ENCODE measurements at regions not wholly inside any gene's neighbourhood (a gene's known extent, or its start where the extent isn't known, plus 50 kb on each side); places are given as distances from the start of the nearest gene placed in this dataset.

DNA sequence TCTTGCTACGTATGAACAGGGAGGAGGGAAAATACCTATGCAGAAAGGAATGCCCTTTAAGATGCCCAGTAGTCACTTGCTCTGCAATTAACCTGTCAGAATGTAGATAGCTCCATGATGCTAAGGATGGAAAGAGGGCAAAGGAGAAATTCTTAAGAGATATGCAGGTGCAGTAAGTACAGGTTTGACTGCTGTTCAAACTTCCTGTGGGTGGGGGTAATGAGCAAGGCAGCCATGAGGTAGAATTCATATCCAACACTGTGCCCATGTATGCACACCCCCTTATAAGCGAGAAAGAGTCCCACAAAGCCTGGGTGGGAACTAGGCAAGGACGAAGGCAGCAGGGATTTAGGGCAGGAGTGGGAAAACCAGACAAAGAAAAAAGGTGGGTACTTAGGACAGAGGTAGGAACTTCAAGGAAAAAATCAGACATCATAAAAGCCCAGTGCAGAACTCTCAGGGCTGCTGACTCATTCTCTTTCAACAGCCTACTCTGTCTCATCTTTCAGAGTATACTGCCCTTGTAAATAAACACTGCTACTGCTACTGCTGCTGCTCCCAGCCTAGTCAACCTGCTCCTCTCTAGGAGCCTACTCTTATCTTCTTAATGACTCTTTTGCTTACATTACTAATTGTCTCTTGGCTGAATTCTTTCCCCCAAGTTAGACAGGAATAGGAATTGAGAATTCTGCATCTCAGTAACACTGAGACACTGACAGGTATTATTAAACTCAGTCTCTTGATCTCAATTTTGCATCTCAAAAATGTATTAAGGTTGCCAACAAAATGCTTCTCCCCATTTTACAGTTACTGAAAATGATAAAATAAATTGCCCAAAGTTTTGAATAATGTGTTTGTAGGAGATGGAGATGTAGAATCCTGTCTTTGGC, 189.0 kb downstream of the PTH2R start:
- no peak for TF ChIP-seq SIN3A (IDR thresholded peaks at IDR 0.05; ENCODE audit: borderline replicate concordance, insufficient read depth, low read length)
- no peak for TF ChIP-seq TAF1 (IDR thresholded peaks at IDR 0.05; ENCODE audit: borderline replicate concordance, insufficient read depth, low read length)
- TF ChIP-seq FOXP2 (optimal IDR thresholded peaks at IDR 0.05; ENCODE audit: borderline replicate concordance, extremely low read depth, extremely low read length, insufficient read depth) = no peak
- TF ChIP-seq, protein P1, sequence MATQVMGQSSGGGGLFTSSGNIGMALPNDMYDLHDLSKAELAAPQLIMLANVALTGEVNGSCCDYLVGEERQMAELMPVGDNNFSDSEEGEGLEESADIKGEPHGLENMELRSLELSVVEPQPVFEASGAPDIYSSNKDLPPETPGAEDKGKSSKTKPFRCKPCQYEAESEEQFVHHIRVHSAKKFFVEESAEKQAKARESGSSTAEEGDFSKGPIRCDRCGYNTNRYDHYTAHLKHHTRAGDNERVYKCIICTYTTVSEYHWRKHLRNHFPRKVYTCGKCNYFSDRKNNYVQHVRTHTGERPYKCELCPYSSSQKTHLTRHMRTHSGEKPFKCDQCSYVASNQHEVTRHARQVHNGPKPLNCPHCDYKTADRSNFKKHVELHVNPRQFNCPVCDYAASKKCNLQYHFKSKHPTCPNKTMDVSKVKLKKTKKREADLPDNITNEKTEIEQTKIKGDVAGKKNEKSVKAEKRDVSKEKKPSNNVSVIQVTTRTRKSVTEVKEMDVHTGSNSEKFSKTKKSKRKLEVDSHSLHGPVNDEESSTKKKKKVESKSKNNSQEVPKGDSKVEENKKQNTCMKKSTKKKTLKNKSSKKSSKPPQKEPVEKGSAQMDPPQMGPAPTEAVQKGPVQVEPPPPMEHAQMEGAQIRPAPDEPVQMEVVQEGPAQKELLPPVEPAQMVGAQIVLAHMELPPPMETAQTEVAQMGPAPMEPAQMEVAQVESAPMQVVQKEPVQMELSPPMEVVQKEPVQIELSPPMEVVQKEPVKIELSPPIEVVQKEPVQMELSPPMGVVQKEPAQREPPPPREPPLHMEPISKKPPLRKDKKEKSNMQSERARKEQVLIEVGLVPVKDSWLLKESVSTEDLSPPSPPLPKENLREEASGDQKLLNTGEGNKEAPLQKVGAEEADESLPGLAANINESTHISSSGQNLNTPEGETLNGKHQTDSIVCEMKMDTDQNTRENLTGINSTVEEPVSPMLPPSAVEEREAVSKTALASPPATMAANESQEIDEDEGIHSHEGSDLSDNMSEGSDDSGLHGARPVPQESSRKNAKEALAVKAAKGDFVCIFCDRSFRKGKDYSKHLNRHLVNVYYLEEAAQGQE (IDR thresholded peaks at IDR 0.05; ENCODE audit: insufficient read depth in 1 of 2, low read depth in 2 of 2, low read length in 2 of 2) = no peak
- TF ChIP-seq POLR2AphosphoS5 (IDR thresholded peaks at IDR 0.05; ENCODE audit: low read depth, low read length) = no peak

DNA sequence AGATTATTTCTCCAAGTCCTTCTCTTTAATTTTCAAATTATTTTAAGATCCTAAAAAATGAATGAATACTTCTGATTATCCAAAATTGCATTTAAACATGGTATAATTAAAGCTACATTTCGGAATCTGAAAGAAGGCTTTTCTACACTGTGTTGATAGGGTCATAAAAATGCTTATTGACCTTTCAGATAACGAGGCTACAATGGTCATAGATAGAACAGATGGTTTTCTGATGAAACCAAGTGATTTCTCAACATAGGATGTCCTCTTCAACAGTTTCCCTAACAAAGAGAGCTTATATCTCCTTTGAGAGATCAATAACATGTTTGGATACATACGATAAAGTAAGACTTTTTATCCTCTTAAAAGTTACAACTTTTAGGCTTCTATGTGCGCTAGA, 201.1 kb downstream of the PTH2R start:
- TF ChIP-seq, protein P1 (IDR thresholded peaks at IDR 0.05; ENCODE audit: insufficient read depth in 1 of 2, low read depth in 2 of 2, low read length in 2 of 2) = no peak
- TF ChIP-seq POLR2AphosphoS5 (IDR thresholded peaks at IDR 0.05; ENCODE audit: low read depth, low read length) = no peak
- no peak for TF ChIP-seq TAF1 (IDR thresholded peaks at IDR 0.05; ENCODE audit: borderline replicate concordance, insufficient read depth, low read length)

DNA sequence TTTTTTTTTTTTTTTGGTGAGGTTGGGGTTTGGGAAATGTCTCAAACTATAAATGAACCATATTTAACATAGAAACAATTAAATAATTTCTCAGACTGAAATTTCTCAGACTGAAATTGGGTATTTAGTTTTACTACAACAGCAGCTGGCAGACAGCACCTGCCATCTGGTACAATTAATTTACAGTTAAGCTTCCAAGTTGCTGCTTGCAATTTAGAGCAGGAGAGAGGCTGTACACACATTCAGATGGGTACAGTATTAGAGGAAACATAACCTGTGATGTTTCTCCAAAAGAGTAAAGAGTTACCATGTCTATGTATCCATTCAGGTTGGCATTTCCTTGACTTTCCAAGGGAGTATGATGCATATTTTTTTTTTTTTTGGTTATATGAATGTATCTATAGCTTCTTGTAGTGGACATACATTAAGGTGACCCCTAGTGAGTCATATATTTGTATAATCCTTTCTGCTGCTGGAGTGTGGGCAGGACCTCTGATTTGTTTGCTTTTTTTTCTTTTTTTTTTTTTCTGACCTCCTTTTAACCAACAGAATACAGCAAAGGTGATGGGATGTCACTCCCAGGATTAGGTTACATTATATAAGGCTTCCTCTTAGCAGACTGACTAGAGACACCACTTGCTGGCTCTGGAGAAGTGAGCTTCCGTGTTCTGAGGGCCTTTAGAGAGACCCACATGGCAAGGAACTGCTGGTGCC, 201.7 kb downstream of the PTH2R start:
- TF ChIP-seq, protein P1 (IDR thresholded peaks at IDR 0.05; ENCODE audit: insufficient read depth in 1 of 2, low read depth in 2 of 2, low read length in 2 of 2) = no peak
- TF ChIP-seq TAF1 (IDR thresholded peaks at IDR 0.05; ENCODE audit: borderline replicate concordance, insufficient read depth, low read length) = no peak
- TF ChIP-seq POLR2AphosphoS5 (IDR thresholded peaks at IDR 0.05; ENCODE audit: low read depth, low read length) = no peak
- no peak for TF ChIP-seq FOXP2 (optimal IDR thresholded peaks at IDR 0.05; ENCODE audit: borderline replicate concordance, extremely low read depth, extremely low read length, insufficient read depth)
- TF ChIP-seq SIN3A (IDR thresholded peaks at IDR 0.05; ENCODE audit: borderline replicate concordance, insufficient read depth, low read length) = no peak

DNA sequence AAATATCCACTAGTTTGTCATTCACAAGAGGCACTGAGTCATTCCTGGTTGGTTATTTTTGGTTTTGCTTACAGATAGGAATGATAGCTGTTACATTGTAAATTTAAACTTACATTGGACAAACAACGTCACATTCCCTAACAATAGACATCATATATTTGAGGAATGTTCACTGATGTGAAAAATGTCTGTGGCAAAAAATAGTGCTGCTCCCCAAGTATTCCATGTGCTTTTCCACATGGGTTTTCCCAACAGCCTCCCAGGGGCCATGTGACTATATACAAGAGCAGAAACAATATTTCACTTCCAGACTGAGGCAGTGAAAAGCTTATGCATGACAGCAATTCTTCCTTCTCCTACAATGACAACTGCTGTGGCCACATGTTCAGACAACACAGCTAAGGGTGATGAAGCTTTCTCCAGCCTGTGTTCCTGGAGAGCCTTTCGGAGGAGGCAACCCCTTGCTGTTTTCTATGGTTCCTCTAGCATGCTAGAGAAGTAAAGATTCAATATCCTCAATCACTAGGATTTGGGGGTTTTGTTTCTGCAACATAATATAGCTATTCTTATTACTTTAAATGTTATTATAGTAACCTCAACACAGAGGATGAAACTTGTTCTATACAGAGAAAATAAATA, 202.7 kb downstream of the PTH2R start:
- TF ChIP-seq FOXP2 (optimal IDR thresholded peaks at IDR 0.05; ENCODE audit: borderline replicate concordance, extremely low read depth, extremely low read length, insufficient read depth) (no peak), POLR2AphosphoS5 (IDR thresholded peaks at IDR 0.05; ENCODE audit: low read depth, low read length) (no peak), SIN3A (IDR thresholded peaks at IDR 0.05; ENCODE audit: borderline replicate concordance, insufficient read depth, low read length) (no peak), TAF1 (IDR thresholded peaks at IDR 0.05; ENCODE audit: borderline replicate concordance, insufficient read depth, low read length) (no peak)
- TF ChIP-seq, protein P1 (IDR thresholded peaks at IDR 0.05; ENCODE audit: insufficient read depth in 1 of 2, low read depth in 2 of 2, low read length in 2 of 2) = no peak

Measured in PFSK-1 (cell line).